Motor neuron (in vitro differentiated cells): ENCODE measurements at regions not wholly inside any gene's neighbourhood (a gene's known extent, or its start where the extent isn't known, plus 50 kb on each side); places are given as distances from the start of the nearest gene placed in this dataset.
"Not testable (repeated sequence)": the region's sequence is repeated elsewhere in the genome, so short reads cannot be mapped to it uniquely, and the experiment has no call there.

Source experiments
- ATAC-seq, 8 experiments: fragments of 200-7000 bp; cut with Tn5 transposase; replicated peaks in 6 of 8; 2 replicates each; pipeline ENCODE4 v1.8.0; 2021; ENCODE audit warnings: mild to moderate bottlenecking in 8 of 8, moderate library complexity in 8 of 8
- H3K27ac ChIP-seq, 2 donors: fragments of 250-450 bp; sonication (Bioruptor Pico); 2 replicates each; pipeline ENCODE4 v1.9.0; 2021; ENCODE audit warnings: antibody characterized with exemption in 2 of 2, mild to moderate bottlenecking in 2 of 2, moderate library complexity in 1 of 2
- H3K4me1 ChIP-seq, 2 donors: fragments of 250-450 bp; sonication (Bioruptor Pico); replicated peaks in 1 of 2; 2 replicates each; pipeline ENCODE4 v1.6.1; 2021; ENCODE audit warnings: antibody characterized with exemption in 2 of 2, mild to moderate bottlenecking in 2 of 2, moderate library complexity in 1 of 2
- H3K4me3 ChIP-seq, 5 donors: fragments of 250-450 bp; sonication (Bioruptor Pico); 2 replicates each; pipeline ENCODE4 v1.9.0; 2021; ENCODE audit warnings: antibody characterized with exemption in 5 of 5, mild to moderate bottlenecking in 5 of 5, moderate library complexity in 4 of 5
- WGBS, 10 experiments: fragments of 450-650 bp; shearing (Covaris generic); methylation state at CpG; one replicate each; pipeline ENCODE4 v1.0.0; 2022; 5-methylcytosine and 5-hydroxymethylcytosine counted together
- in situ Hi-C, 9 experiments: fragments of 400-800 bp; cut with MboI; loops; one replicate each; pipeline ENCODE4 v1.15.0; 2021; ENCODE audit warnings: low sequenced_read_pairs in 9 of 9, low pct_unique_long_range_greater_than_20kb in 2 of 9; ENCODE audit not compliant: unreplicated experiment in 9 of 9

GRCh38 chr1:143424491-143425032, 547.2 kb downstream of the FAM72C start:
- WGBS, 10 experiments, result no CpG with 5 or more reads among the region's 35 CpGs
- peak in 7 of 8 experiments; percentile 48 to 99 (median 88) for ATAC-seq
- H3K27ac ChIP-seq, H3K4me1 ChIP-seq, in situ Hi-C loops: not testable (repeated sequence)
- H3K4me3 ChIP-seq, result peak overlapping the region in 1 of 5 donors; percentile 26

DNA sequence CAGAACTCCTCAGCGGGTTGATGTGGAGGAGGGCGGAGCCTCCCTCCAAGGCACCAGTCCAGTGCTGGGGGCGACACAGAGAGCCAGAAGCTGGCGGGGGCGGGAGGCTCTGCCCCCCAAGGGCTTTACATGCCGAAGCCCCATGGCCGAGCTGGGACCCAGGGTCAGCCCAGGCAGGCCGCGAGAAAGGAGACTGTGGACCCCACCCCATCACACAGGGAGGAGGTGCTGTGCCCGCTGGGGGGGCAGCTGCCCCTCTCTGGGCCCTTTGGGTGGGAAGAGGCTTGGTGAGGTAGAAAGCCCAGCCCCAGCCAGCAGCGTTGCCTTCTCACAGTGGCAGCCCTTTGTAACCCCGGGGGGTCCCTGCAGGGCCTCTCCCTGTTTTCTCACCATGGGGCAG, 548.0 kb downstream of the FAM72C start:
- no CpG with 5 or more reads among the region's 12 CpGs for WGBS, 10 experiments
- ATAC-seq, result not testable (repeated sequence)

DNA sequence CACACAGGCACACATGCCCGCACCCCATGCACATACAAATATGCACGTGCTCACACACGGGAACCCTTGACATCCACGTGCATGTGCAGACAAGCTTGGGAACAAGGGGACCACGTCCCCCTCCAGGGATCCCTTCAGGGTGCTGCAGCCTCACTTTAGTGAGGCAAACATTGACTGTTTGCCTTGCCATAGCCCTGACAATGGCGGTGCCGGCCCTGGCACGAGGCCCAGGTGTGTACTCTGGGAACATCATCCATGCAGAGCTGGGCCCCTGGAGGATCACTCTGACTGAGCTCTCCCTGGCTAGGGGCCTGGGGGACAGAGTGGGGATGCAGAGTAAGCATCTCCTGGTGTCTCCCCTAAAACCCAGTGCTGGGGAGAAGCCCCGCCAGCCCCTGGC, 550.5 kb downstream of the FAM72C start:
- H3K4me1 ChIP-seq, in situ Hi-C loops, ATAC-seq, H3K27ac ChIP-seq, H3K4me3 ChIP-seq: not testable (repeated sequence)
- WGBS, 10 experiments, result no CpG with 5 or more reads among the region's 9 CpGs

More for the DNA sequence above, 548.0 kb downstream of the FAM72C start:
- H3K27ac ChIP-seq, in situ Hi-C loops, H3K4me3 ChIP-seq, H3K4me1 ChIP-seq: not testable (repeated sequence)
